ENCODE measurements at regions not wholly inside any gene's neighbourhood (a gene's known extent, or its start where the extent isn't known, plus 50 kb on each side); places are given as distances from the start of the nearest gene placed in this dataset.

DNA sequence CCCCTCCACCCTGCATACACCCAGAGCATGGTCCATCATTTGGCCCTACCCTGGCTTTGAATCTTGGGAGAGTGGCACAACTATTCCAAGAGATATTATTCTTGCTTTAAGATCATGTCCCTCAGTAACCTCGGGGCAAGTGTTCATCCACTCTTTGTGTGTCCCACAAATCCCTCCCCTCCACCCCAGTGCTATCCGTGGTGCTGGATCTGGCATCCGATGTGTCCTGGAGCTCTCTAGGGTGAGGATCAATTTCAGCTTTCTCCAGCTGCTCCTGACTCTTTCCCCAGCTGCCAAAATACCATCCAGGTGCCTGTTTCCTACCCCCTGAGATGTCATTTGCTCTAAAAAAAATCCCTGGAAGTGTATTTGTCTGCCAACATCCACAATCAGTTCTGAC, 64.8 kb upstream of the CMKLR1 start:
- CTCF ChIA-PET: no interaction called here
- 18% methylated on average over 3 of the region's 3 CpGs for WGBS (ENCODE audit: low lambda C conversion rate)

GRCh38 chr12:108401964-108402363, 62.9 kb upstream of the CMKLR1 start:
- no peak overlapping the region for H2AFZ ChIP-seq (ENCODE audit: low read depth)
- no peaks in the 10 kb centered on the region for H3K9me3 ChIP-seq
- 0% methylated on average over 1 of the region's 3 CpGs for WGBS (ENCODE audit: low lambda C conversion rate)
- H4K20me1 ChIP-seq (ENCODE audit: insufficient read depth): no peaks in the 10 kb centered on the region
- POLR2A ChIA-PET: no interaction called here
- no peak overlapping the region for H3K9ac ChIP-seq
- peak overlapping the region in 1 of 2 experiments; percentile 64; a peak in 2 of 4 replicates for H3K27ac ChIP-seq (ENCODE audit: low read depth in 2 of 2, low read length in 1 of 2)
- DNase-seq: no peak
- no peak overlapping the region for H3K4me2 ChIP-seq
- H3K36me3 ChIP-seq (replicated peaks in 1 of 2; ENCODE audit: control insufficient read depth in 1 of 2, insufficient read depth in 2 of 2, low read length in 1 of 2): no peaks in the 10 kb centered on the region
- no peaks in the 10 kb centered on the region for H3K79me2 ChIP-seq (ENCODE audit: insufficient read depth)
- peaks cover 0 to 29% of the 10 kb centered on the region in 2 experiments; a peak in 2 of 4 replicates for H3K4me1 ChIP-seq (ENCODE audit: control insufficient read depth in 1 of 2, insufficient read depth in 2 of 2, low read depth in 1 of 2, low read length in 1 of 2)
- no peaks in the 10 kb centered on the region for H3K9me2 ChIP-seq
- H3F3A ChIP-seq (replicated peaks; ENCODE audit: insufficient read depth): no peaks in the 10 kb centered on the region
- no peaks in the 10 kb centered on the region for H3K27me3 ChIP-seq (ENCODE audit: insufficient read depth)
- H3K4me3 ChIP-seq (ENCODE audit: low read depth in 2 of 2, low read length in 1 of 2): no peak overlapping the region
- CTCF ChIA-PET: interaction anchor here (1.1 kb wide), 1 partner anchor 55 kb away, joined by 3 read pairs; no protein-coding TSS in a partner anchor
- TF ChIP-seq MEF2A (IDR thresholded peaks at IDR 0.05; ENCODE audit: borderline replicate concordance, low read depth) (no peak), EZH2phosphoT487 (IDR thresholded peaks at IDR 0.05; ENCODE audit: borderline replicate concordance, low read depth) (no peak), MXI1 (IDR thresholded peaks at IDR 0.05; ENCODE audit: low read depth, low read length) (no peak), NFIC (IDR thresholded peaks at IDR 0.05; ENCODE audit: borderline replicate concordance) (no peak), GATA2 (CRISPR knock-in tag; IDR thresholded peaks at IDR 0.05) (no peak), TAF1 (IDR thresholded peaks at IDR 0.05; ENCODE audit: borderline replicate concordance, low read depth, low read length) (no peak), ELF1 (IDR thresholded peaks at IDR 0.05) (no peak), MAX (IDR thresholded peaks at IDR 0.05; ENCODE audit: low read depth) (no peak), SMC3 (IDR thresholded peaks at IDR 0.05; ENCODE audit: low read depth, low read length) (no peak), CTCF (IDR thresholded peaks at IDR 0.05) (no peak), RFX5 (IDR thresholded peaks at IDR 0.05; ENCODE audit: low read length) (no peak), JUND (IDR thresholded peaks at IDR 0.05) (no peak), GABPA (IDR thresholded peaks at IDR 0.05; ENCODE audit: low read depth) (no peak), REST (IDR thresholded peaks at IDR 0.05; ENCODE audit: low read depth, low read length) (no peak)

More for the DNA sequence above, 64.8 kb upstream of the CMKLR1 start:
- Histone ChIP-seq H3K9me3 (no peaks in the 10 kb centered on the region), H2AFZ (ENCODE audit: low read depth) (no peak overlapping the region), H3K79me2 (ENCODE audit: insufficient read depth) (no peaks in the 10 kb centered on the region), H3K4me3 (ENCODE audit: low read depth in 2 of 2, low read length in 1 of 2) (no peak overlapping the region), H3K27me3 (ENCODE audit: insufficient read depth) (no peaks in the 10 kb centered on the region), H4K20me1 (ENCODE audit: insufficient read depth) (no peaks in the 10 kb centered on the region), H3K4me2 (no peak overlapping the region), H3K9ac (no peak overlapping the region), H3K27ac (ENCODE audit: low read depth in 2 of 2, low read length in 1 of 2) (no peak overlapping the region), H3K9me2 (no peaks in the 10 kb centered on the region), H3K36me3 (replicated peaks in 1 of 2; ENCODE audit: control insufficient read depth in 1 of 2, insufficient read depth in 2 of 2, low read length in 1 of 2) (no peaks in the 10 kb centered on the region), H3K4me1 (ENCODE audit: control insufficient read depth in 1 of 2, insufficient read depth in 2 of 2, low read depth in 1 of 2, low read length in 1 of 2) (peaks cover 0 to 26% of the 10 kb centered on the region in 2 experiments; a peak in 2 of 4 replicates), H3F3A (replicated peaks; ENCODE audit: insufficient read depth) (no peaks in the 10 kb centered on the region)
- POLR2A ChIA-PET: no interaction called here
- no peak for TF ChIP-seq FOXM1 (IDR thresholded peaks at IDR 0.05; ENCODE audit: low read depth)
- peak; percentile 64 for TF ChIP-seq REST (IDR thresholded peaks at IDR 0.05; ENCODE audit: low read depth, low read length)
- DNase-seq: no peak

All from SK-N-SH (cell line).